ENCODE measurements at regions not wholly inside any gene's neighbourhood (a gene's known extent, or its start where the extent isn't known, plus 50 kb on each side); places are given as distances from the start of the nearest gene placed in this dataset.

- no peak overlapping the region for H3K27ac ChIP-seq (ENCODE audit: insufficient read length, low read depth, low read length)
- no CpG with 5 or more reads among the region's 3 CpGs for WGBS (ENCODE audit: extremely low coverage, insufficient read length, low lambda C conversion rate)
- H3K4me2 ChIP-seq (ENCODE audit: insufficient read depth, insufficient read length, low read length) = no peak overlapping the region
- H2AK5ac ChIP-seq (ENCODE audit: insufficient read length, low read length) = no peak overlapping the region
- H3K23me2 ChIP-seq (ENCODE audit: insufficient read length, low read depth, low read length, poor library complexity, severe bottlenecking) = no peaks in the 10 kb centered on the region
- no peak overlapping the region for H3K4me3 Mint-ChIP-seq
- H3K14ac ChIP-seq (ENCODE audit: insufficient read depth, low read length) = no peak overlapping the region
- no peaks in the 10 kb centered on the region for H4K20me1 ChIP-seq (ENCODE audit: control insufficient read depth, insufficient read depth, insufficient read length)
- H4K91ac ChIP-seq (ENCODE audit: insufficient read length, low read depth, low read length) = no peak overlapping the region
- no peak for TF ChIP-seq CTCF (conservative IDR thresholded peaks at IDR 0.05)
- no peaks in the 10 kb centered on the region for H3K36me3 Mint-ChIP-seq (ENCODE audit: insufficient read depth in 1 of 3, low read depth in 3 of 3)
- H3K79me1 ChIP-seq (ENCODE audit: insufficient read depth, low read depth, low read length, poor library complexity, severe bottlenecking) = no peaks in the 10 kb centered on the region
- no peak overlapping the region for H3K23ac ChIP-seq (ENCODE audit: insufficient read length, low read depth, low read length)
- no peak overlapping the region for H4K5ac ChIP-seq (ENCODE audit: insufficient read length, low read depth, low read length)
- no peak overlapping the region for H2AFZ ChIP-seq (ENCODE audit: low read length)
- no peak overlapping the region for H2BK12ac ChIP-seq (ENCODE audit: insufficient read length, low read depth, low read length)
- H3K27me3 Mint-ChIP-seq (ENCODE audit: low read depth) = peaks cover 2% of the 10 kb centered on the region; the same call in 1 of the 2 replicates
- peaks cover 8 to 12% of the 10 kb centered on the region in 2 experiments; a peak in 3 of 4 replicates for H3K4me1 Mint-ChIP-seq
- no peak overlapping the region for H2BK5ac ChIP-seq (ENCODE audit: insufficient read length, low read length)
- H3K4ac ChIP-seq (ENCODE audit: low read depth, low read length) = no peak overlapping the region
- H3K79me2 ChIP-seq (ENCODE audit: insufficient read depth, low read length) = no peaks in the 10 kb centered on the region
- H3K9me3 ChIP-seq (ENCODE audit: control insufficient read depth, low read depth, low read length) = no peaks in the 10 kb centered on the region
- no peak overlapping the region for H2BK15ac ChIP-seq (ENCODE audit: low read depth, low read length)
- no peak overlapping the region for H2BK20ac ChIP-seq (ENCODE audit: low read depth, low read length, poor library complexity, severe bottlenecking)
- H3K27ac Mint-ChIP-seq = peak overlapping the region in 1 of 3 experiments; percentile 35; a peak in 1 of 7 replicates
- H3T11ph ChIP-seq (ENCODE audit: low read length) = no peak overlapping the region
- no peak overlapping the region for H3K18ac ChIP-seq (ENCODE audit: insufficient read length, low read depth, low read length)
- no peak overlapping the region for H3K9ac ChIP-seq (ENCODE audit: extremely low read depth, insufficient read length, low read length)
- H3K56ac ChIP-seq (ENCODE audit: insufficient read length, low read depth, low read length) = no peak overlapping the region
- H2BK120ac ChIP-seq (ENCODE audit: low read depth, low read length, poor library complexity, severe bottlenecking) = no peak overlapping the region
- no peaks in the 10 kb centered on the region for H3K9me3 Mint-ChIP-seq
- DNase-seq = no peak
- no peak overlapping the region for H4K8ac ChIP-seq (replicated peaks; ENCODE audit: insufficient read length, low read depth, low read length)
- H3K27me3 ChIP-seq (ENCODE audit: insufficient read depth, low read length) = no peaks in the 10 kb centered on the region
- no peaks in the 10 kb centered on the region for H3K4me1 ChIP-seq (ENCODE audit: insufficient read depth, low read length)
These were observed 87.2 kb upstream of the CNIH3 start for GRCh38 chr1:224528900-224529299.

All from H9 (cell line).